ENCODE measurements at regions not wholly inside any gene's neighbourhood (a gene's known extent, or its start where the extent isn't known, plus 50 kb on each side); places are given as distances from the start of the nearest gene placed in this dataset.

GRCh38 chr20:22825076-22825475 is 210.0 kb upstream of the SSTR4 start:
- no peaks in the 10 kb centered on the region for H4K20me1 ChIP-seq (ENCODE audit: insufficient read depth)
- H3K4me3 ChIP-seq (ENCODE audit: low read length), result no peak overlapping the region
- H3K4me2 ChIP-seq (ENCODE audit: low read length), result no peak overlapping the region
- H3K9me2 ChIP-seq (ENCODE audit: insufficient read depth, low read length), result no peaks in the 10 kb centered on the region
- no peaks in the 10 kb centered on the region for H3K79me2 ChIP-seq (replicated peaks; ENCODE audit: insufficient read depth, low read length)
- H2AFZ ChIP-seq (ENCODE audit: low read depth, low read length), result no peak overlapping the region
- no peaks in the 10 kb centered on the region for H3F3A ChIP-seq (ENCODE audit: insufficient read depth, low read length, poor library complexity, severe bottlenecking)
- no peaks in the 10 kb centered on the region for H3K9me3 ChIP-seq (ENCODE audit: low read length)
- no peaks in the 10 kb centered on the region for H3K27me3 ChIP-seq (ENCODE audit: insufficient read depth, low read depth, low read length)
- H3K36me3 ChIP-seq (ENCODE audit: insufficient read depth, low read length), result no peaks in the 10 kb centered on the region
- TF ChIP-seq TAF1 (IDR thresholded peaks at IDR 0.05; ENCODE audit: low read depth) (no peak), EZH2 (IDR thresholded peaks at IDR 0.05; ENCODE audit: borderline replicate concordance, insufficient read depth, low read length, poor library complexity, severe bottlenecking) (no peak), SMC3 (conservative IDR thresholded peaks at IDR 0.05; ENCODE audit: poor library complexity) (no peak), MXI1 (conservative IDR thresholded peaks at IDR 0.05; ENCODE audit: poor library complexity, severe bottlenecking) (no peak), RAD21 (conservative IDR thresholded peaks at IDR 0.05) (no peak), REST (IDR thresholded peaks at IDR 0.05; ENCODE audit: borderline replicate concordance) (no peak), POLR2AphosphoS5 (IDR thresholded peaks at IDR 0.05) (no peak), EP300 (conservative IDR thresholded peaks at IDR 0.05; ENCODE audit: poor library complexity, severe bottlenecking) (no peak)
- TF ChIP-seq, protein P1, sequence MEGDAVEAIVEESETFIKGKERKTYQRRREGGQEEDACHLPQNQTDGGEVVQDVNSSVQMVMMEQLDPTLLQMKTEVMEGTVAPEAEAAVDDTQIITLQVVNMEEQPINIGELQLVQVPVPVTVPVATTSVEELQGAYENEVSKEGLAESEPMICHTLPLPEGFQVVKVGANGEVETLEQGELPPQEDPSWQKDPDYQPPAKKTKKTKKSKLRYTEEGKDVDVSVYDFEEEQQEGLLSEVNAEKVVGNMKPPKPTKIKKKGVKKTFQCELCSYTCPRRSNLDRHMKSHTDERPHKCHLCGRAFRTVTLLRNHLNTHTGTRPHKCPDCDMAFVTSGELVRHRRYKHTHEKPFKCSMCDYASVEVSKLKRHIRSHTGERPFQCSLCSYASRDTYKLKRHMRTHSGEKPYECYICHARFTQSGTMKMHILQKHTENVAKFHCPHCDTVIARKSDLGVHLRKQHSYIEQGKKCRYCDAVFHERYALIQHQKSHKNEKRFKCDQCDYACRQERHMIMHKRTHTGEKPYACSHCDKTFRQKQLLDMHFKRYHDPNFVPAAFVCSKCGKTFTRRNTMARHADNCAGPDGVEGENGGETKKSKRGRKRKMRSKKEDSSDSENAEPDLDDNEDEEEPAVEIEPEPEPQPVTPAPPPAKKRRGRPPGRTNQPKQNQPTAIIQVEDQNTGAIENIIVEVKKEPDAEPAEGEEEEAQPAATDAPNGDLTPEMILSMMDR (IDR thresholded peaks at IDR 0.05; ENCODE audit: poor library complexity, severe bottlenecking), result no peak
- no peak overlapping the region for H3K9ac ChIP-seq (ENCODE audit: low read length)
- H3K27ac ChIP-seq (ENCODE audit: low read length), result no peak overlapping the region

DNA sequence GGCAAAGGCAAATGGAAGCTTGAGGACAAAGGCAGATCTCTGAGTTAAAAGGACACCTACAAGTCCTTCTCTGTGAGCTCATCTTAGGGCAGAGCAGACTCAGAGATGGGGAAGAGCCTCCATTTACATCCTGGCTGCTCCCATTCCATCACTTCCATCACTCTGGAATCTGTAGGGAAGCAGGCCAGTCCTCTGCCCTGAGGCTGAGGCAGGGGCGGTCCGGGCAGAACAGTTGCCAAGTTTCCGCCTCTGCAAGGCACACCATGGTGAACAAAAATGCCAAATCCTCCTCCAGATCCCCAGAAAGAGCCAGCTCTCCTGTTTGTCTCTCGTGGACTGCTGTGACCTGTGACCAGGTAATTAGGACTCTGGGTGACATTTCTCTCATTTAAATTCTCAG is 209.6 kb upstream of the SSTR4 start:
- TF ChIP-seq REST (IDR thresholded peaks at IDR 0.05; ENCODE audit: borderline replicate concordance) (no peak), POLR2AphosphoS5 (IDR thresholded peaks at IDR 0.05) (no peak), TAF1 (IDR thresholded peaks at IDR 0.05; ENCODE audit: low read depth) (no peak), RAD21 (conservative IDR thresholded peaks at IDR 0.05) (no peak), SMC3 (conservative IDR thresholded peaks at IDR 0.05; ENCODE audit: poor library complexity) (no peak), EP300 (conservative IDR thresholded peaks at IDR 0.05; ENCODE audit: poor library complexity, severe bottlenecking) (no peak), EZH2 (IDR thresholded peaks at IDR 0.05; ENCODE audit: borderline replicate concordance, insufficient read depth, low read length, poor library complexity, severe bottlenecking) (no peak), MXI1 (conservative IDR thresholded peaks at IDR 0.05; ENCODE audit: poor library complexity, severe bottlenecking) (no peak)
- TF ChIP-seq, protein P1 (IDR thresholded peaks at IDR 0.05; ENCODE audit: poor library complexity, severe bottlenecking), result no peak
- H3K4me2 ChIP-seq (ENCODE audit: low read length), result no peak overlapping the region
- H3K4me3 ChIP-seq (ENCODE audit: low read length), result no peak overlapping the region
- no peak overlapping the region for H3K9ac ChIP-seq (ENCODE audit: low read length)
- no peaks in the 10 kb centered on the region for H3K36me3 ChIP-seq (ENCODE audit: insufficient read depth, low read length)
- no peaks in the 10 kb centered on the region for H4K20me1 ChIP-seq (ENCODE audit: insufficient read depth)
- no peaks in the 10 kb centered on the region for H3K9me3 ChIP-seq (ENCODE audit: low read length)
- no peak overlapping the region for H2AFZ ChIP-seq (ENCODE audit: low read depth, low read length)
- H3K27me3 ChIP-seq (ENCODE audit: insufficient read depth, low read depth, low read length), result no peaks in the 10 kb centered on the region
- no peaks in the 10 kb centered on the region for H3F3A ChIP-seq (ENCODE audit: insufficient read depth, low read length, poor library complexity, severe bottlenecking)
- H3K9me2 ChIP-seq (ENCODE audit: insufficient read depth, low read length), result no peaks in the 10 kb centered on the region
- no peaks in the 10 kb centered on the region for H3K79me2 ChIP-seq (replicated peaks; ENCODE audit: insufficient read depth, low read length)
- no peak overlapping the region for H3K27ac ChIP-seq (ENCODE audit: low read length)

Measured in neural cell (in vitro differentiated cells).